Amniotic epithelial cell (primary cell): ENCODE measurements at regions not wholly inside any gene's neighbourhood (a gene's known extent, or its start where the extent isn't known, plus 50 kb on each side); places are given as distances from the start of the nearest gene placed in this dataset.

Source experiments
- DNase-seq: peaks from one replicate; pipeline ENCODE4 v3.0.0-alpha.2; 2010; ENCODE audit warnings: low read depth

GRCh38 chr14:85474431-85474830 is 55.5 kb upstream of the FLRT2 start:
- DNase-seq = no peak

DNA sequence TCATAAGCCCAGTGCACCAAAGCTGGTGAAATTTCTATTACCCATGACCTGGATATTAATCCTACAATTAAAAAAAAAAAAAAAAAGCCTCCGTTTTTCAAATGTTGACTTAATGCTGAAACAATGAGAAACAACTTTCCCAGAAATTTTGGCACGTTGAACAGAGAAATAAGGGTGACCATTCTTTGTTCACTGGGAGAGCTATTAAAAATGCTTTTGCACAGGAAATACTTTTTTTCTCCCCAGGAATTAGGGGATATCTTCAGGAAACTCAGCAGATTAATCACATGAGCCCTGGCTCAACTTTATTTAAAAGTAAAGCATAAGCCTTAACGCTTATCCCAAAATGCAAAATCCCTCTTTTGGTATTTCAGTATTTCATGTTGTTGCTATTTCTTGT is 54.8 kb upstream of the FLRT2 start:
- DNase-seq = no peak

DNA sequence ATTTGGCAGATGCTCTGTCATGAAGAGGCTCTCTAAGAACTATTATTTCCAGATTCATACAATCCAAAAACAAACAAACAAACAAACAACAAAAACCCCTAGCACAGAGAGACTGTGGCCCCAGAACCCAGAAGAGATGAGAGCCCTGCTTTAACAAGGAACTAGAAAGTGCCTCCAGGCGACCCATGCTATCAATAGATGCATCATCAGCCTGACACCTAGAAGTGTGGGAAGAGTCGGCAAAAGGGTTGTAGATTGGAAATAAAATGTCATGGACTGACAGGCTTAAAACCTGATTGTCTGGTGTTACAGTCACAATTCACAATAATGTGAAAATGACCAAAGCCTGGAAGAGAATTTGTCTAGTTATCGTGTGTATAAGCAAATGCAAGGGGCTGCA is 50.6 kb upstream of the FLRT2 start:
- DNase-seq = no peak

- no peak for DNase-seq
These were observed 50.2 kb upstream of the FLRT2 start for GRCh38 chr14:85479771-85480170.
